ENCODE measurements at regions not wholly inside any gene's neighbourhood (a gene's known extent, or its start where the extent isn't known, plus 50 kb on each side); places are given as distances from the start of the nearest gene placed in this dataset.

GRCh38 chr14:101192661-101193000 is 289.1 kb upstream of the RTL1 start:
- H3K27me3 Mint-ChIP-seq (ENCODE audit: low read depth in 3 of 3) = peaks cover under 1 to 2% (median 2%) of the 10 kb centered on the region in 3 donors
- no peaks in the 10 kb centered on the region for H3K27me3 ChIP-seq (ENCODE audit: control insufficient read depth in 2 of 2, insufficient read depth in 2 of 2, low read length in 2 of 2)
- DNase-seq = no peak

GRCh38 chr14:101193106-101193844 is 289.8 kb upstream of the RTL1 start:
- Mint-ChIP-seq H3K4me1 (no peaks in the 10 kb centered on the region), H3K36me3 (no peaks in the 10 kb centered on the region), H3K27ac (no peak overlapping the region), H3K9me3 (no peaks in the 10 kb centered on the region), H3K4me3 (no peak overlapping the region), H3K27me3 (ENCODE audit: low read depth in 3 of 3) (peaks cover 0 to 2% (median 2%) of the 10 kb centered on the region in 3 donors)
- H4K20me1 ChIP-seq (ENCODE audit: insufficient read depth, low read length) = no peaks in the 10 kb centered on the region
- WGBS (ENCODE audit: insufficient coverage) = 94% methylated on average over 14 of the region's 16 CpGs
- H3K79me2 ChIP-seq (ENCODE audit: insufficient read depth, low read length) = no peaks in the 10 kb centered on the region
- H3K27me3 ChIP-seq (ENCODE audit: control insufficient read depth in 2 of 2, insufficient read depth in 2 of 2, low read length in 2 of 2) = no peaks in the 10 kb centered on the region
- no peaks in the 10 kb centered on the region for H3K4me1 ChIP-seq (ENCODE audit: control insufficient read depth in 1 of 2, insufficient read depth in 2 of 2, low read length in 2 of 2)
- H3K4me3 ChIP-seq (replicated peaks in 1 of 3; ENCODE audit: low read depth in 2 of 3, low read length in 3 of 3) = no peak overlapping the region
- TF ChIP-seq CTCF (IDR thresholded peaks at IDR 0.05) = no peak
- no peak overlapping the region for H3K27ac ChIP-seq (ENCODE audit: low read depth in 1 of 2, low read length in 2 of 2)
- H3K4me2 ChIP-seq (replicated peaks; ENCODE audit: extremely low read depth, low read length, poor library complexity, severe bottlenecking) = no peak overlapping the region
- no peak overlapping the region for H3K9ac ChIP-seq (ENCODE audit: insufficient read depth, low read length, poor library complexity, severe bottlenecking)
- H3K9me3 ChIP-seq (replicated peaks in 1 of 2; ENCODE audit: control insufficient read depth in 1 of 2, insufficient read depth in 1 of 2, low read length in 2 of 2) = no peaks in the 10 kb centered on the region
- no peaks in the 10 kb centered on the region for H3K36me3 ChIP-seq (replicated peaks in 1 of 2; ENCODE audit: control insufficient read depth in 1 of 2, insufficient read depth in 2 of 2, low read length in 2 of 2)
- intact Hi-C loops (cut with micrococcal nuclease) = no loop called here
- no peak for DNase-seq
- no peak overlapping the region for H2AFZ ChIP-seq (ENCODE audit: insufficient read depth, low read depth, low read length, poor library complexity, severe bottlenecking)

More at GRCh38 chr14:101192661-101193000, 289.1 kb upstream of the RTL1 start:
- no peaks in the 10 kb centered on the region for H3K36me3 Mint-ChIP-seq
- no peaks in the 10 kb centered on the region for H4K20me1 ChIP-seq (ENCODE audit: insufficient read depth, low read length)
- H3K4me3 Mint-ChIP-seq = no peak overlapping the region
- no peak overlapping the region for H3K27ac Mint-ChIP-seq
- H3K9me3 Mint-ChIP-seq = no peaks in the 10 kb centered on the region
- H3K36me3 ChIP-seq (replicated peaks in 1 of 2; ENCODE audit: control insufficient read depth in 1 of 2, insufficient read depth in 2 of 2, low read length in 2 of 2) = no peaks in the 10 kb centered on the region
- no peaks in the 10 kb centered on the region for H3K4me1 Mint-ChIP-seq
- H3K4me1 ChIP-seq (ENCODE audit: control insufficient read depth in 1 of 2, insufficient read depth in 2 of 2, low read length in 2 of 2) = no peaks in the 10 kb centered on the region
- H3K79me2 ChIP-seq (ENCODE audit: insufficient read depth, low read length) = no peaks in the 10 kb centered on the region
- H3K4me3 ChIP-seq (replicated peaks in 1 of 3; ENCODE audit: low read depth in 2 of 3, low read length in 3 of 3) = no peak overlapping the region
- intact Hi-C loops (cut with micrococcal nuclease) = no loop called here
- H3K27ac ChIP-seq (ENCODE audit: low read depth in 1 of 2, low read length in 2 of 2) = no peak overlapping the region
- H2AFZ ChIP-seq (ENCODE audit: insufficient read depth, low read depth, low read length, poor library complexity, severe bottlenecking) = no peak overlapping the region
- no peak overlapping the region for H3K9ac ChIP-seq (ENCODE audit: insufficient read depth, low read length, poor library complexity, severe bottlenecking)
- no peaks in the 10 kb centered on the region for H3K9me3 ChIP-seq (replicated peaks in 1 of 2; ENCODE audit: control insufficient read depth in 1 of 2, insufficient read depth in 1 of 2, low read length in 2 of 2)
- H3K4me2 ChIP-seq (replicated peaks; ENCODE audit: extremely low read depth, low read length, poor library complexity, severe bottlenecking) = no peak overlapping the region
- TF ChIP-seq CTCF (IDR thresholded peaks at IDR 0.05) = no peak
- 100% methylated on average over 2 of the region's 4 CpGs for WGBS (ENCODE audit: insufficient coverage)

All from CD14-positive monocyte (primary cell).